ENCODE measurements at regions not wholly inside any gene's neighbourhood (a gene's known extent, or its start where the extent isn't known, plus 50 kb on each side); places are given as distances from the start of the nearest gene placed in this dataset.
"Not testable (repeated sequence)": the region's sequence is repeated elsewhere in the genome, so short reads cannot be mapped to it uniquely, and the experiment has no call there.

GRCh38 chr10:123318516-123318915 is 164.3 kb downstream of the BUB3 start:
- DNase-seq (ENCODE audit: low read depth) = no peak

- no peak for DNase-seq (ENCODE audit: low read depth)
These were observed 165.9 kb downstream of the BUB3 start for GRCh38 chr10:123320091-123320490.

- no peak for DNase-seq (ENCODE audit: low read depth)
These were observed 169.7 kb downstream of the BUB3 start for GRCh38 chr10:123323884-123324283.

- DNase-seq (ENCODE audit: low read depth) = no peak
These were observed 171.5 kb downstream of the BUB3 start for GRCh38 chr10:123325663-123326190.

- DNase-seq (ENCODE audit: low read depth) = no peak
These were observed 172.5 kb downstream of the BUB3 start for GRCh38 chr10:123326674-123327073.

GRCh38 chr10:123327450-123327849 is 173.2 kb downstream of the BUB3 start:
- no peak for DNase-seq (ENCODE audit: low read depth)

- peak; percentile 17 for DNase-seq (ENCODE audit: low read depth)
These were observed 173.7 kb downstream of the BUB3 start for GRCh38 chr10:123327896-123328295.

GRCh38 chr10:123331438-123331837 is 177.2 kb downstream of the BUB3 start:
- no peak for DNase-seq (ENCODE audit: low read depth)

GRCh38 chr10:123346581-123346980 is 192.4 kb downstream of the BUB3 start:
- no peak for DNase-seq (ENCODE audit: low read depth)

- no peak for DNase-seq (ENCODE audit: low read depth)
These were observed 194.7 kb downstream of the BUB3 start for GRCh38 chr10:123348691-123349572.

GRCh38 chr10:123351715-123352114 is 197.5 kb downstream of the BUB3 start:
- DNase-seq (ENCODE audit: low read depth) = no peak

- DNase-seq (ENCODE audit: low read depth) = no peak
These were observed 200.3 kb downstream of the BUB3 start for GRCh38 chr10:123354521-123354920.

GRCh38 chr10:123355748-123356481 is 201.7 kb downstream of the BUB3 start:
- DNase-seq (ENCODE audit: low read depth) = no peak

GRCh38 chr10:123356799-123357198 is 202.6 kb downstream of the BUB3 start:
- no peak for DNase-seq (ENCODE audit: low read depth)

GRCh38 chr10:123357421-123357930 is 203.3 kb downstream of the BUB3 start:
- DNase-seq (ENCODE audit: low read depth) = no peak

- DNase-seq (ENCODE audit: low read depth) = no peak
These were observed 205.3 kb downstream of the BUB3 start for GRCh38 chr10:123359539-123359938.

- DNase-seq (ENCODE audit: low read depth) = no peak
These were observed 207.6 kb downstream of the BUB3 start for GRCh38 chr10:123361832-123362231.

- DNase-seq (ENCODE audit: low read depth) = no peak
These were observed 213.0 kb downstream of the BUB3 start for GRCh38 chr10:123367195-123367594.

GRCh38 chr10:123371626-123372025 is 217.4 kb downstream of the BUB3 start:
- not testable (repeated sequence) for DNase-seq (ENCODE audit: low read depth)

- no peak for DNase-seq (ENCODE audit: low read depth)
These were observed 219.4 kb downstream of the BUB3 start for GRCh38 chr10:123373591-123373990.

- no peak for DNase-seq (ENCODE audit: low read depth)
These were observed 220.9 kb downstream of the BUB3 start for GRCh38 chr10:123375097-123375496.

- DNase-seq (ENCODE audit: low read depth) = no peak
These were observed 221.5 kb downstream of the BUB3 start for GRCh38 chr10:123375738-123376137.
